MM.1S (cell line): ENCODE measurements at regions not wholly inside any gene's neighbourhood (a gene's known extent, or its start where the extent isn't known, plus 50 kb on each side); places are given as distances from the start of the nearest gene placed in this dataset.

Experiments used
- EZH2 ChIP-seq: fragments of 300-600 bp; sonication (generic); optimal IDR thresholded peaks from 2 replicates; pipeline ENCODE3; 2017; ENCODE audit warnings: low read depth, mild to moderate bottlenecking, antibody characterized with exemption, low read length, mixed read lengths
- EZH2phosphoT487 ChIP-seq: fragments of 300-600 bp; sonication (generic); IDR thresholded peaks from 2 replicates; pipeline ENCODE4 v1.6.1; 2018; ENCODE audit warnings: antibody characterized with exemption, low read length
- TF ChIP-seq, protein P1 (sequence below): fragments of 300-600 bp; sonication (generic); IDR thresholded peaks from 2 replicates; pipeline ENCODE4 v1.5.1; 2016; ENCODE audit warnings: antibody characterized with exemption, low read length, mixed read lengths

DNA sequence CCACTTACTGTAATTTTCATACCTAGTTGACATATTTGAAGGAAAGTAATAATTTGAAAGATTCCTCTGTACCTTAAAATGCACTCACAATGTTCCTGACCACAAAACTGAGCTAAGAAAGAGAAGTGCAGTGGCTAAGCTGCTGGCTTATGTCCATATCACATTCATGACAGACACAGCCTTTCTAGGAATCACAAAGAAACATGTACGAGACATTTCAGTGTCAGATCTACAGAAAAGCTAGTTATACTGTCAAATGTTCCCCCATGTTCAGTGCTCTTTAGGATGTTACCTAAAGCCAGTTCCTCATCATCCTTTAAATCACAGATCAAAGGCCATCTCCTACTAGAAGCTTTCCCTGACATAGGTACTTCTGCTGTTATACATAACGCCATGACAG lies 142.2 kb upstream of the C11orf58 start:
- TF ChIP-seq, protein P1, sequence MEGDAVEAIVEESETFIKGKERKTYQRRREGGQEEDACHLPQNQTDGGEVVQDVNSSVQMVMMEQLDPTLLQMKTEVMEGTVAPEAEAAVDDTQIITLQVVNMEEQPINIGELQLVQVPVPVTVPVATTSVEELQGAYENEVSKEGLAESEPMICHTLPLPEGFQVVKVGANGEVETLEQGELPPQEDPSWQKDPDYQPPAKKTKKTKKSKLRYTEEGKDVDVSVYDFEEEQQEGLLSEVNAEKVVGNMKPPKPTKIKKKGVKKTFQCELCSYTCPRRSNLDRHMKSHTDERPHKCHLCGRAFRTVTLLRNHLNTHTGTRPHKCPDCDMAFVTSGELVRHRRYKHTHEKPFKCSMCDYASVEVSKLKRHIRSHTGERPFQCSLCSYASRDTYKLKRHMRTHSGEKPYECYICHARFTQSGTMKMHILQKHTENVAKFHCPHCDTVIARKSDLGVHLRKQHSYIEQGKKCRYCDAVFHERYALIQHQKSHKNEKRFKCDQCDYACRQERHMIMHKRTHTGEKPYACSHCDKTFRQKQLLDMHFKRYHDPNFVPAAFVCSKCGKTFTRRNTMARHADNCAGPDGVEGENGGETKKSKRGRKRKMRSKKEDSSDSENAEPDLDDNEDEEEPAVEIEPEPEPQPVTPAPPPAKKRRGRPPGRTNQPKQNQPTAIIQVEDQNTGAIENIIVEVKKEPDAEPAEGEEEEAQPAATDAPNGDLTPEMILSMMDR, result no peak
- TF ChIP-seq EZH2, result no peak
- TF ChIP-seq EZH2phosphoT487, result no peak
